GM23338 (cell line): ENCODE measurements at regions not wholly inside any gene's neighbourhood (a gene's known extent, or its start where the extent isn't known, plus 50 kb on each side); places are given as distances from the start of the nearest gene placed in this dataset.

ENCODE experiments used
- ATAC-seq: fragments of 200-7000 bp; cut with Tn5 transposase; 3 replicates; pipeline ENCODE4 v1.9.1; 2020
- DNase-seq: peaks from one replicate; pipeline ENCODE4 v3.0.0-alpha.2; 2015; ENCODE audit warnings: low spot score
- H2AFZ ChIP-seq: fragments of 200-600 bp; sonication (generic); 2 replicates; pipeline ENCODE4 v1.8.0; 2016; ENCODE audit warnings: antibody characterized with exemption, mild to moderate bottlenecking, moderate library complexity
- H3F3A ChIP-seq: fragments of 200-600 bp; sonication (generic); replicated peaks from 2 replicates; pipeline ENCODE4 v1.8.0; 2017; ENCODE audit warnings: antibody characterized with exemption, mixed run types, low read depth
- H3K27ac ChIP-seq: fragments of 200-600 bp; sonication (generic); 2 replicates; pipeline ENCODE4 v1.6.1; 2016; ENCODE audit warnings: low read depth
- H3K27me3 ChIP-seq: fragments of 200-600 bp; sonication (generic); 2 replicates; pipeline ENCODE4 v1.8.0; 2016; ENCODE audit warnings: mild to moderate bottlenecking, mixed run types, moderate library complexity; ENCODE audit not compliant: insufficient read depth
- H3K36me3 ChIP-seq: fragments of 200-600 bp; sonication (generic); 2 replicates; pipeline ENCODE4 v1.8.0; 2016; ENCODE audit warnings: mild to moderate bottlenecking; ENCODE audit not compliant: insufficient read depth
- H3K4me1 ChIP-seq: fragments of 200-600 bp; sonication (generic); 2 replicates; pipeline ENCODE4 v1.8.0; 2016; ENCODE audit warnings: mild to moderate bottlenecking, moderate library complexity; ENCODE audit not compliant: insufficient read depth
- H3K4me2 ChIP-seq: fragments of 200-600 bp; sonication (generic); 2 replicates; pipeline ENCODE4 v1.7.1; 2017; ENCODE audit warnings: mixed run types
- H3K4me3 ChIP-seq: fragments of 200-600 bp; sonication (generic); 2 replicates; pipeline ENCODE4 v1.6.1; 2016; ENCODE audit warnings: mixed run types
- H3K79me2 ChIP-seq: fragments of 200-600 bp; sonication (generic); replicated peaks from 2 replicates; pipeline ENCODE4 v1.8.0; 2017; ENCODE audit warnings: mild to moderate bottlenecking; ENCODE audit not compliant: insufficient read depth
- H3K9me2 ChIP-seq: fragments of 200-600 bp; sonication (generic); 2 replicates; pipeline ENCODE4 v1.8.0; 2017; ENCODE audit not compliant: insufficient read depth
- H4K20me1 ChIP-seq: fragments of 200-600 bp; sonication (generic); replicated peaks from 2 replicates; pipeline ENCODE4 v1.8.0; 2017; ENCODE audit warnings: mild to moderate bottlenecking; ENCODE audit not compliant: insufficient read depth
- H3K27ac Mint-ChIP-seq: 2 replicates; pipeline ENCODE4 v1.8.0; 2020; ENCODE audit warnings: inconsistent platforms, mild to moderate bottlenecking, moderate library complexity, mixed read lengths
- H3K27me3 Mint-ChIP-seq: 3 replicates; pipeline ENCODE4 v1.8.0; 2022; ENCODE audit warnings: low read depth, mild to moderate bottlenecking, moderate library complexity, mixed read lengths, inconsistent platforms; ENCODE audit not compliant: insufficient read depth, poor library complexity
- H3K36me3 Mint-ChIP-seq: 3 replicates; pipeline ENCODE4 v1.8.0; 2021; ENCODE audit warnings: low read depth, mild to moderate bottlenecking, inconsistent platforms, moderate library complexity, mixed read lengths
- H3K4me1 Mint-ChIP-seq: 3 replicates; pipeline ENCODE4 v1.8.0; 2020; ENCODE audit warnings: mild to moderate bottlenecking, inconsistent platforms, mixed read lengths
- H3K4me3 Mint-ChIP-seq: 3 replicates; pipeline ENCODE4 v1.8.0; 2021; ENCODE audit warnings: moderate library complexity, mild to moderate bottlenecking, inconsistent platforms, mixed read lengths
- H3K9me3 Mint-ChIP-seq: 3 replicates; pipeline ENCODE4 v1.8.0; 2020; ENCODE audit warnings: moderate library complexity, mild to moderate bottlenecking, inconsistent platforms, mixed read lengths
- CREB1 ChIP-seq: fragments of 250-450 bp; sonication (Bioruptor Pico); IDR thresholded peaks from 2 replicates; pipeline ENCODE4 v1.5.0; 2020; ENCODE audit warnings: low read depth, mild to moderate bottlenecking, moderate library complexity
- EZH2 ChIP-seq: fragments of 200-600 bp; sonication (generic); IDR thresholded peaks from one replicate; pipeline ENCODE4 v1.8.0; 2017; ENCODE audit warnings: antibody characterized with exemption, mild to moderate bottlenecking, low read depth; ENCODE audit not compliant: unreplicated experiment
- EZH2phosphoT487 ChIP-seq: fragments of 200-600 bp; sonication (generic); IDR thresholded peaks from one replicate; pipeline ENCODE4 v1.8.1; 2018; ENCODE audit warnings: antibody characterized with exemption; ENCODE audit not compliant: unreplicated experiment
- NANOG ChIP-seq: IDR thresholded peaks from 2 replicates; pipeline ENCODE4 v1.6.1; 2016; ENCODE audit warnings: antibody characterized with exemption, borderline replicate concordance
- POLR2AphosphoS5 ChIP-seq: IDR thresholded peaks from 2 replicates; pipeline ENCODE4 v1.6.1; 2016; ENCODE audit warnings: antibody characterized with exemption, low read depth
- STAT1 ChIP-seq: IDR thresholded peaks from one replicate; pipeline ENCODE4 v1.6.1; 2016; ENCODE audit warnings: antibody characterized with exemption; ENCODE audit not compliant: unreplicated experiment
- ZNF331 ChIP-seq: fragments of 250-450 bp; sonication (Bioruptor Pico); IDR thresholded peaks from 2 replicates; pipeline ENCODE4 v1.5.0; 2020; ENCODE audit warnings: low read depth, mild to moderate bottlenecking, moderate library complexity
- ZNF462 ChIP-seq: fragments of 250-450 bp; sonication (Bioruptor Pico); IDR thresholded peaks from 2 replicates; pipeline ENCODE4 v1.5.0; 2020; ENCODE audit warnings: mild to moderate bottlenecking, moderate library complexity
- TF ChIP-seq, protein P1 (sequence below), 2 experiments: fragments of 200-600 bp in 1 of 2; sonication (generic) in 1 of 2; conservative IDR thresholded peaks; 2 replicates each; pipeline versions ENCODE4 v1.5.1 to v1.6.1; 2016 to 2017; ENCODE audit warnings: antibody characterized with exemption in 2 of 2, low read depth in 2 of 2, mild to moderate bottlenecking in 2 of 2, moderate library complexity in 1 of 2

GRCh38 chr1:207221934-207222351, 99.5 kb upstream of the CD55 start (continued):
- TF ChIP-seq ZNF462 (CRISPR knock-in tag) = no peak
- TF ChIP-seq, protein P1, sequence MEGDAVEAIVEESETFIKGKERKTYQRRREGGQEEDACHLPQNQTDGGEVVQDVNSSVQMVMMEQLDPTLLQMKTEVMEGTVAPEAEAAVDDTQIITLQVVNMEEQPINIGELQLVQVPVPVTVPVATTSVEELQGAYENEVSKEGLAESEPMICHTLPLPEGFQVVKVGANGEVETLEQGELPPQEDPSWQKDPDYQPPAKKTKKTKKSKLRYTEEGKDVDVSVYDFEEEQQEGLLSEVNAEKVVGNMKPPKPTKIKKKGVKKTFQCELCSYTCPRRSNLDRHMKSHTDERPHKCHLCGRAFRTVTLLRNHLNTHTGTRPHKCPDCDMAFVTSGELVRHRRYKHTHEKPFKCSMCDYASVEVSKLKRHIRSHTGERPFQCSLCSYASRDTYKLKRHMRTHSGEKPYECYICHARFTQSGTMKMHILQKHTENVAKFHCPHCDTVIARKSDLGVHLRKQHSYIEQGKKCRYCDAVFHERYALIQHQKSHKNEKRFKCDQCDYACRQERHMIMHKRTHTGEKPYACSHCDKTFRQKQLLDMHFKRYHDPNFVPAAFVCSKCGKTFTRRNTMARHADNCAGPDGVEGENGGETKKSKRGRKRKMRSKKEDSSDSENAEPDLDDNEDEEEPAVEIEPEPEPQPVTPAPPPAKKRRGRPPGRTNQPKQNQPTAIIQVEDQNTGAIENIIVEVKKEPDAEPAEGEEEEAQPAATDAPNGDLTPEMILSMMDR (conservative IDR thresholded peaks at IDR 0.05; ENCODE audit: low read depth in 2 of 2) = no peak
- no peak for TF ChIP-seq STAT1
- no peak for TF ChIP-seq POLR2AphosphoS5
- TF ChIP-seq ZNF331 = no peak

DNA sequence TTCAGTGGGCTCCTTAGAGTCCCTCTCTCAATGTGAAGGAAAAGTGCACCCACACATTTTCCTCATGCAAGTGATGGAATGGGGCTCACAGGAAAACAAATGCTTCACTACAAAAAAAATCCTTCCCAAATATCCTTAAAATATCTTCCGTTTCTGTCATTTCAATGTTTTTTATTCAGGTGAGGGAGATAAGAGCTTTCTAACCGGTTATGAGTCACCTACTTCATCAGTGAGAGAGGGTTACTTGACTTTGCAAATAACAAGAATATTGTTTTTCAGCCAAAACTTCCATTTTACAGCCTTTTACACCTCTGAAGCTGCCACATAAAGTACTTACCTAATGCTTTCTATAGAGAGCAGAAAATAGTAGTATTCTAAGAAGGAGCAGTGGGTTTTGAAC, 98.3 kb upstream of the CD55 start:
- H2AFZ ChIP-seq = no peak overlapping the region
- peaks cover 20% of the 10 kb centered on the region for H3K4me1 ChIP-seq
- no peaks in the 10 kb centered on the region for H4K20me1 ChIP-seq
- H3K27me3 ChIP-seq = no peaks in the 10 kb centered on the region
- DNase-seq (no peak), ATAC-seq (no peak)
- H3K27ac ChIP-seq = no peak overlapping the region
- no peaks in the 10 kb centered on the region for H3K9me3 Mint-ChIP-seq
- H3K79me2 ChIP-seq = no peaks in the 10 kb centered on the region
- no peaks in the 10 kb centered on the region for H3K36me3 ChIP-seq
- H3K4me2 ChIP-seq = no peak overlapping the region
- H3K9me2 ChIP-seq = no peaks in the 10 kb centered on the region; the same call in 1 of the 2 replicates
- H3K36me3 Mint-ChIP-seq = no peaks in the 10 kb centered on the region
- no peak overlapping the region for H3K4me3 Mint-ChIP-seq
- no peaks in the 10 kb centered on the region for H3F3A ChIP-seq
- H3K27ac Mint-ChIP-seq = no peak overlapping the region
- H3K27me3 Mint-ChIP-seq = no peaks in the 10 kb centered on the region
- H3K4me3 ChIP-seq = no peak overlapping the region
- H3K4me1 Mint-ChIP-seq = peaks cover 18% of the 10 kb centered on the region
- TF ChIP-seq EZH2 (no peak), CREB1 (CRISPR knock-in tag) (no peak), NANOG (no peak), ZNF331 (no peak), EZH2phosphoT487 (no peak), ZNF462 (CRISPR knock-in tag) (no peak)
